HFFc6 (cell line): ENCODE measurements at regions not wholly inside any gene's neighbourhood (a gene's known extent, or its start where the extent isn't known, plus 50 kb on each side); places are given as distances from the start of the nearest gene placed in this dataset.

Experiments used
- DNase-seq: peaks from one replicate; pipeline ENCODE4 v3.0.0-alpha.2; 2018
- H3K27ac Mint-ChIP-seq: 2 replicates; pipeline ENCODE4 v1.8.0; 2020; ENCODE audit warnings: mild to moderate bottlenecking, mixed read lengths
- H3K27me3 Mint-ChIP-seq: 2 replicates; pipeline ENCODE4 v1.8.0; 2021; ENCODE audit warnings: mild to moderate bottlenecking, moderate library complexity, mixed read lengths; ENCODE audit not compliant: insufficient read depth
- H3K36me3 Mint-ChIP-seq: 2 replicates; pipeline ENCODE4 v1.8.0; 2021; ENCODE audit warnings: low read depth, mixed read lengths
- H3K4me1 Mint-ChIP-seq: 2 replicates; pipeline ENCODE4 v1.8.0; 2020; ENCODE audit warnings: low read depth, mixed read lengths
- H3K4me3 Mint-ChIP-seq: 2 replicates; pipeline ENCODE4 v1.8.0; 2020; ENCODE audit warnings: mild to moderate bottlenecking, moderate library complexity, mixed read lengths
- H3K9me3 Mint-ChIP-seq: 2 replicates; pipeline ENCODE4 v1.8.0; 2020; ENCODE audit warnings: mild to moderate bottlenecking, mixed read lengths
- TF ChIP-seq, protein P1 (sequence below): fragments of 200-600 bp; sonication (generic); IDR thresholded peaks from 2 replicates; pipeline ENCODE4 v1.5.0; 2021; ENCODE audit warnings: antibody characterized with exemption, mild to moderate bottlenecking

DNA sequence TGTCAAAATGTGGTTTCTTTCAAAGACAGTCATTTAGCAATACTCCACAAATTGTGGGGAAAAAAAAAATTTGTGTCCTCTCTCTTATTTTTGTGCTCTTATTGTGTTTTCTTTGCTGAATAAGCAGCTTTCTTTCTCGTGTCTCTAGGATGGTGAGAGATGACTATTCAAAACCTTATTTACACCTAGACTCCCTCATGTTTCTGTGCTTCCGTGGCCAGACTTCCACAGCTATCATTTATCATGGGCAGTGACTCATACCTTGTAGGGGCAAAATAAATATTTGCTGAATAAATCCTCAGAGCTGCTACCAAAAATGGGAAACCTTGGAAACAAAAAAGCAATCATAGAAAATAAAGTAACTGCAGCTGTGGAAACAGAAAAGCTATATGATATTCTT is 204.9 kb upstream of the MIR17HG start:
- no peak overlapping the region for H3K27ac Mint-ChIP-seq
- H3K4me1 Mint-ChIP-seq = no peaks in the 10 kb centered on the region
- H3K27me3 Mint-ChIP-seq = no peaks in the 10 kb centered on the region; the same call in 1 of the 2 replicates
- peaks cover 6% of the 10 kb centered on the region for H3K9me3 Mint-ChIP-seq
- H3K4me3 Mint-ChIP-seq = no peak overlapping the region
- no peak for DNase-seq
- no peaks in the 10 kb centered on the region for H3K36me3 Mint-ChIP-seq
- TF ChIP-seq, protein P1, sequence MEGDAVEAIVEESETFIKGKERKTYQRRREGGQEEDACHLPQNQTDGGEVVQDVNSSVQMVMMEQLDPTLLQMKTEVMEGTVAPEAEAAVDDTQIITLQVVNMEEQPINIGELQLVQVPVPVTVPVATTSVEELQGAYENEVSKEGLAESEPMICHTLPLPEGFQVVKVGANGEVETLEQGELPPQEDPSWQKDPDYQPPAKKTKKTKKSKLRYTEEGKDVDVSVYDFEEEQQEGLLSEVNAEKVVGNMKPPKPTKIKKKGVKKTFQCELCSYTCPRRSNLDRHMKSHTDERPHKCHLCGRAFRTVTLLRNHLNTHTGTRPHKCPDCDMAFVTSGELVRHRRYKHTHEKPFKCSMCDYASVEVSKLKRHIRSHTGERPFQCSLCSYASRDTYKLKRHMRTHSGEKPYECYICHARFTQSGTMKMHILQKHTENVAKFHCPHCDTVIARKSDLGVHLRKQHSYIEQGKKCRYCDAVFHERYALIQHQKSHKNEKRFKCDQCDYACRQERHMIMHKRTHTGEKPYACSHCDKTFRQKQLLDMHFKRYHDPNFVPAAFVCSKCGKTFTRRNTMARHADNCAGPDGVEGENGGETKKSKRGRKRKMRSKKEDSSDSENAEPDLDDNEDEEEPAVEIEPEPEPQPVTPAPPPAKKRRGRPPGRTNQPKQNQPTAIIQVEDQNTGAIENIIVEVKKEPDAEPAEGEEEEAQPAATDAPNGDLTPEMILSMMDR = no peak

DNA sequence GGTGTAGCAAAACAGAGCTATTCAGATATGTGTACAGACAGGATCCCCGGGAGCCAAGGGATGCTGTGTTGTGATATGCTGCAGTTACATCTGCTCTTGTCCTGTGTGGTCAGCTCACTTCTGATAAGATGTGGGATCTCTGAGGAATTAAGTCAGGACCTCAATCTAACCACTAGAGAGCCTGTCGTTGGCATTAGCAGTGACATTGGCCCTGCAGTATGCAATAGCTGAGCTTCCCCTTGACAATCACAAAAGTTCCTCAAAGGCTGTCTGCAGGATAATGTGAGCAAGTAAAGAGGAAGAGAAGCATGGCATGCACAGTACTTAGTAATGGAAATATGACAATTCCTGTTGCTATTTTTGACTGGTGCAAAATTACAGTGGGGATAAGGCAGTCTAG is 203.4 kb upstream of the MIR17HG start:
- H3K9me3 Mint-ChIP-seq = peaks cover 6% of the 10 kb centered on the region

DNA sequence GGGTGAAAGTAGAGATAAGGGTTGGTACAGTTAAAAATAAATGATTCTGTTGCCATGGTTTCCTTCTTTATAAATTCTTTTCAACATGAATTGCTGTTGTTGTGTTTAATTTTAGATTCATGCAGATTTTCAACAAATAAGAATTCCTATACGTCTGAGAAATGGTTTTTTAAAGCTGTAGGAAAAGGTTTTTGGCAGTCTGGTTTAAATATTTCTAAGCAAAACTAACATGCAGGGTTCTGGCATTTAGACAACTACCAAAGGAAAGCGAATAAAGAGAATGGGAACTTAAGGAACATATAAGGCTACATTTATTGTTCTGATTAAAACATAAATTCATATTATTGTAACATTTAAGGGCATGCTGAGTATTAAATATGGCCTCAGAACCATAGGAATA is 203.0 kb upstream of the MIR17HG start:
- no peak overlapping the region for H3K27ac Mint-ChIP-seq
- no peaks in the 10 kb centered on the region for H3K4me1 Mint-ChIP-seq
- DNase-seq = no peak
- no peak overlapping the region for H3K4me3 Mint-ChIP-seq
- H3K27me3 Mint-ChIP-seq = no peaks in the 10 kb centered on the region; the same call in 1 of the 2 replicates
- TF ChIP-seq, protein P1 = no peak
- no peaks in the 10 kb centered on the region for H3K36me3 Mint-ChIP-seq
- peaks cover 6% of the 10 kb centered on the region for H3K9me3 Mint-ChIP-seq

More for the DNA sequence above, 203.4 kb upstream of the MIR17HG start:
- TF ChIP-seq, protein P1 = no peak
- no peaks in the 10 kb centered on the region; the same call in 1 of the 2 replicates for H3K27me3 Mint-ChIP-seq
- no peaks in the 10 kb centered on the region for H3K4me1 Mint-ChIP-seq
- no peaks in the 10 kb centered on the region for H3K36me3 Mint-ChIP-seq
- no peak overlapping the region for H3K4me3 Mint-ChIP-seq
- H3K27ac Mint-ChIP-seq = no peak overlapping the region
- DNase-seq = no peak

DNA sequence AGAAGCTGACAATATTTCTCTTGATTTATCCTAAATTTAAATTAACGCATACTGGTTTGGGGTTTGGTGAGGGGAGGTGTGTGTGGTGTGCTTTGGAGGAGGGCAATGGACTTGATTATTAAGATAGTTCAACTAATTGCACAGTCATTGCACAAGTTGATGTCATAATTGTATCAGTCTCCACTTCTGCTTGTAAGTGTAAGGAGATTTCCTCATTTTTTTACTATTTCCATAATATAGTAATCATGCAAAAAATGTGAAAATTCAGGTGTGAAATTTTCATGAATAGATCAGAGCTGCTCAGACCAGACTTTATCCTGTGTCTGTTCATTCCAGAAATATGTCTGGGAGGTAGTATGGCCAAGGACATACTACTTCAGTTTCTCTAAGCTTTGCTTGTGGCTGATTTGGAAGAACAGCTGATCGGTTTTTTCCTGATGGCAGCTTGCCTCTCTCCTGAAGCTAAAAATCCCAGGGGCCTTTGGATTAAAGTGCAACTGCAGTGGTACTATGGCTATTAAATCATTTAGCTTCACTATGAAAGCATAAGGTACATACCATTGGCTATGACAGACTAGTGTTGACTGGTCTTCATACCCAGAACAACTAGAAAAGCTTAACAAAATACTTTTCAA is 201.8 kb upstream of the MIR17HG start:
- no peak overlapping the region for H3K27ac Mint-ChIP-seq
- DNase-seq = no peak
- TF ChIP-seq, protein P1 = no peak
- peaks cover 11% of the 10 kb centered on the region for H3K9me3 Mint-ChIP-seq
- no peak overlapping the region for H3K4me3 Mint-ChIP-seq
- no peaks in the 10 kb centered on the region for H3K4me1 Mint-ChIP-seq
- no peaks in the 10 kb centered on the region; the same call in 1 of the 2 replicates for H3K27me3 Mint-ChIP-seq
- no peaks in the 10 kb centered on the region for H3K36me3 Mint-ChIP-seq

DNA sequence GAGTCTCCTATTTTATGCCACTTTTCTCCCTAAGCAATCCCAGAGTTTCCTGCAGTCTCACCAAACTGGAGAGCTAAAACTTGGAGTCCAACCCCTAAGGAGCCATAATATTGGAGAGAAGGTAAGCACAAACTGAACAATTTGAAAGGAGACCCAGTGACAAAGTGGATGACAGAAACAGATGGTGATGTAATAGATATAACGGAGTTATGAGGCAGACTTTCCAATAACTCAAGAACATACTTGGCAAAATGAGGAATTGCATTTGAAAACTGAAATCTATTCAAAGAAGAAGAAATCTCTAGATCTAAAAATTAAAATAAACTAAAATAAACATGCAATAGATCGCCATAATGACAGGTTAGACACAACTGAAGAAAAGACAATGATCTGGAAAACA is 200.9 kb upstream of the MIR17HG start:
- DNase-seq = no peak
- Mint-ChIP-seq H3K9me3 (peaks cover 16% of the 10 kb centered on the region), H3K4me3 (no peak overlapping the region), H3K27ac (no peak overlapping the region), H3K27me3 (no peaks in the 10 kb centered on the region; the same call in 1 of the 2 replicates), H3K36me3 (no peaks in the 10 kb centered on the region), H3K4me1 (no peaks in the 10 kb centered on the region)
- TF ChIP-seq, protein P1 = no peak
